ENCODE measurements at regions not wholly inside any gene's neighbourhood (a gene's known extent, or its start where the extent isn't known, plus 50 kb on each side); places are given as distances from the start of the nearest gene placed in this dataset.

- TF ChIP-seq CTCF (IDR thresholded peaks at IDR 0.05) (no peak), POLR2A (IDR thresholded peaks at IDR 0.05) (no peak), POLR2AphosphoS5 (IDR thresholded peaks at IDR 0.05; ENCODE audit: insufficient read depth in 1 of 2, low read depth in 1 of 2) (no peak)
Observed at GRCh38 chr2:11983401-11983800, 237.0 kb downstream of the LPIN1 start.
